Breast epithelium (tissue), 3 donors: ENCODE measurements at regions not wholly inside any gene's neighbourhood (a gene's known extent, or its start where the extent isn't known, plus 50 kb on each side); places are given as distances from the start of the nearest gene placed in this dataset.

Experiments
- CTCF ChIP-seq, 3 donors: fragments of 450-650 bp; IDR thresholded peaks; one replicate each; pipeline ENCODE4 v1.5.1; 2016 to 2017; ENCODE audit warnings: antibody characterized with exemption in 3 of 3, mild to moderate bottlenecking in 3 of 3, moderate library complexity in 3 of 3
- POLR2A ChIP-seq: fragments of 450-650 bp; IDR thresholded peaks from one replicate; pipeline ENCODE4 v1.6.1; 2016; ENCODE audit warnings: antibody characterized with exemption, mild to moderate bottlenecking, moderate library complexity
- POLR2AphosphoS5 ChIP-seq, 3 donors: sonication (generic); formaldehyde crosslinking; IDR thresholded peaks; one replicate each; pipeline ENCODE4 v1.6.1; 2017; ENCODE audit warnings: antibody characterized with exemption in 3 of 3

- no peak for TF ChIP-seq CTCF (IDR thresholded peaks at IDR 0.05)
- TF ChIP-seq POLR2A, result no peak
- TF ChIP-seq POLR2AphosphoS5 (IDR thresholded peaks at IDR 0.05), result no peak
These were observed 444.0 kb upstream of the TRAM1L1 start for GRCh38 chr4:117529401-117529800.
